Heart left ventricle (tissue), 13 donors: ENCODE measurements at regions not wholly inside any gene's neighbourhood (a gene's known extent, or its start where the extent isn't known, plus 50 kb on each side); places are given as distances from the start of the nearest gene placed in this dataset.

Experiments used
- CTCF ChIP-seq, 12 donors: fragments of 200-600 bp; sonication (generic) in 4 of 12; IDR thresholded peaks; one replicate each; pipeline versions ENCODE4 v1.5.0 to v1.8.0; 2018 to 2022; ENCODE audit warnings: antibody characterized with exemption in 12 of 12, mild to moderate bottlenecking in 5 of 12
- POLR2A ChIP-seq, 2 donors: fragments of 450-650 bp; IDR thresholded peaks; one replicate each; pipeline ENCODE4 v1.6.1; 2017; ENCODE audit warnings: antibody characterized with exemption in 2 of 2, mild to moderate bottlenecking in 2 of 2, moderate library complexity in 2 of 2
- donor health status: ischemic (EF 13 %, LVEDD 7.1; RV severe dilation, severe dysfunction).
- donor health status: DM: no; HTN: yes; CAD: no.
- donor health status: DM: no; HTN: no; CAD: no.
- donor health status: ischemic (EF 25% LVEDD 6.9; RV normal size, moderate dysfunction).
- donor health status: ischemic (EF 25% LVEDD 5.7; RV mildly dilated, moderate dysfunction).
- donor health status: ischemic (EF 35%, LVEDD 5.7; RV mildly dilated, moderate dysfunction).
- donor health status: nonischemic (EF 11% LVEDD 7.7; RV severe dilation, severe dysfunction).
- donor health status: DM: yes; HTN: yes; CAD: no.
- donor health status: PGD.
- donor health status: ischemic (EF 29% LVEDD 5.4; RV normal size, mild dysfunction).
- donor health status: nonischemic (EF 23%, LVEDD 6.1; RV moderate dilation, normal function).

GRCh38 chr9:1384816-1385215, 334.7 kb downstream of the DMRT2 start:
- TF ChIP-seq CTCF (IDR thresholded peaks at IDR 0.05) (no peak), POLR2A (IDR thresholded peaks at IDR 0.05) (no peak)
